ENCODE measurements at regions not wholly inside any gene's neighbourhood (a gene's known extent, or its start where the extent isn't known, plus 50 kb on each side); places are given as distances from the start of the nearest gene placed in this dataset.

DNA sequence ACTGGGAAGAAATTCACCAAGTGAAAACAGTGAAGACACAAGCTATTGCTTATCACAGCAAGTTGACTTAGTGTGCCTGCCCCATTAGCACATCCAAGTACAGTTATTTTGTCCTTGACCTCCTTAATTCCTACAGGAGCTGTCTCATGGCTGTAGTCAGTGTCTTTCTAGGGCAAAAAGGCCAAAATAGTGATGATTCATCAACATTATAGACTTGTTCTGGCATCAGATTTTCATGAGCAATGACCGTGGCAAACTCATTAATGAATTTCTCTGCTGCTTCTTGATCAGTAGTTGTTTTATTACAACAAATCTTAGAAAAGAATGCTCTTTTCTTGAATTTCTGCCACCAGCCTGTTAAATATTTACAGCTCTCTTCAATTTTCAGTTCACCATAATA is 1169.3 kb upstream of the DDX18 start:
- no peak for DNase-seq

GRCh38 chr2:116668691-116669090 is 1145.8 kb upstream of the DDX18 start:
- DNase-seq, result no peak

DNA sequence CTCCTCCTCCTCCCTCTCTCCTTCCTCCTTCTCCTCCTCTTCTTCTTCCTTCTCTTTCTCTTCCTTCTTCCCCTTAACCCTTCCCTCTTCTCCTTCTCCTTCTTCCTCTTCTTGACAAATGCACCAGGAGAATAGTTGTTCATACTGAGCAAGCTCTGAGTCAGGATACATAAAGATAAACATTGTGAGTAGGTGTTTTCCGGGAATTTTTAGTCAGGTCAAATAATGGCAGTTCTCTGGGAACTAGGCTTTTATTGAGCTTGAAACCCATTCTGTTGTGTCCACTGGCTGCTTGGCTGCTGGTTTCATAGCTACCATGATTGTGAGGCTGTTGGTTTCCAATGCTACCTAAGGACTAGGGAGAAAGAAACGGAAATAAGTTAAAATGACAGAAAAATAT is 1144.7 kb upstream of the DDX18 start:
- DNase-seq, result no peak

DNA sequence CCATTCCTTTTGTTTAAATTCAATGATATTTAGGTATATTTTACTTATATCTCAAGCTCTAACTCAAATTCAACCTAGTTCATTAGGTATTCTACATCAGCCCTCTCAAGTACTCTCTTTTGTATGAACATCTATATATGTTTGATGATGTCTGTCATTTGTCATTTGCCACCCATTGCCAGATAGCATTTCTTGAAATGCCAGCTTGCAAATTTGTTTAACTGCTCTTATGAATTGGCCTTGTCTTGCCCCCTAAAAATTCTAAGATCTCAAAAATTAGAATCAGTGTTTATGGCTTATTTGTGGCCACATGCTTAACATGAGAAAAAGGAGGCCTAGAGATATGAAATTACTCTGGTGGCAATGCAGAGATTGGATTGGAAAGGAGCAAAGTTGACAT is 1140.3 kb upstream of the DDX18 start:
- DNase-seq, result no peak

DNA sequence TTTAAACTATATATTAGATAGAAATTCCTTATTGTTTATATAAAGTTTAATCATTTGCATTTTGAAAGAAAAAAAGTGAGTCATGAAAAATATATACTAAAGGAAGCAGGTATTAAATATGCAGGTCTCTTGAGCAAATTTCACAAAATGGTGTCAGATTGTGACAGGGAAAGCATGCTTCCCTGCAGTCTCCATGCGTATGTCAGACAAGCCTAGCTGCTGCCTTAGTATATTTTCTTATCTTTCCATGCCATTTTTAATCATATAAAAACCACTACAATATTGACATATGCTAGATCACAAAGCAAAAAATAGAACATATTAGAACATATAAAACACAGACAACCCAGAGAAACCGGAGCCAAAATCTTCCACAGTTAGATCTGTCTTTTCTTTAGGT is 1137.7 kb upstream of the DDX18 start:
- DNase-seq, result no peak

GRCh38 chr2:116680256-116680936 is 1134.1 kb upstream of the DDX18 start:
- DNase-seq, result no peak

GRCh38 chr2:116687371-116687770 is 1127.1 kb upstream of the DDX18 start:
- DNase-seq, result no peak

- DNase-seq, result no peak
Measured at GRCh38 chr2:116692988-116693387, 1121.5 kb upstream of the DDX18 start.

DNA sequence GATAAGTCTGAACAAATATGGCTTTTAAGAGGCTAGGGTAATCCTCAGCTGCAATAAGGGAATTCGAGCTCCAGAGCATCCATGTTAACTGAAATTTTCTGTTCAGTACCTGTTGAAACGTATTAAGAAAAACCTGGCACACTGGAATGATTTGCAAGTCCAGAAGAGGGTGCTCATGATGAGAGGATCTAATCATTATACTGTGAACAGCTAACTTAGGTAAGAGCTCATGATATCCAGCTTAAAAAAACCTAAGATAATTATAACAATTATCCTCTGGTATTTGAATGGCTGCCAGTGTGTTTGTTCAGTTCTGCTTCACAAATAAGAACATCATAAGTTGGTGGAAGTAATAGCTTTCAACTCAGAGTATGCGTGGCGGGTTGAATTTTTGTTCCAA is 1118.3 kb upstream of the DDX18 start:
- peak; percentile 92 for DNase-seq

GRCh38 chr2:116696903-116697302 is 1117.6 kb upstream of the DDX18 start:
- no peak for DNase-seq

DNA sequence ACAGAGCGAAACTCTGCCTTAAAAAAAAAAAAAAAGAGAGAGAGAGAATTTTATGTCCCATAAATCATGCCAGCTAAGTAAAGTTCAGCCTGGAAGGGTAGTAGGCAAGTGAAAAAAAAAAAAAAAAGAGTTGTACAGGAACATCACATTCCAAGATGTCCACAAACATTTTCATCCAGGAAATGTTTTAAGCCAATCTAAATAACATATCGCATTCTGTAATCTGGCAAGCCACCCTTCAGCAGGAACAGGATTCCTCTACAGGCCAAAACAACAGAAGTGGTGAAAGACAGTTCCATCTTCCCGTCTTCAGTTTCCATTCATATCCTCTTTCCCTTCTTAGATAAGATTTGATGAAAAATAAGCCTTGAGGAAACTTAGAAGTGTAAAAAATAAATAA is 1108.1 kb upstream of the DDX18 start:
- DNase-seq, result no peak

DNA sequence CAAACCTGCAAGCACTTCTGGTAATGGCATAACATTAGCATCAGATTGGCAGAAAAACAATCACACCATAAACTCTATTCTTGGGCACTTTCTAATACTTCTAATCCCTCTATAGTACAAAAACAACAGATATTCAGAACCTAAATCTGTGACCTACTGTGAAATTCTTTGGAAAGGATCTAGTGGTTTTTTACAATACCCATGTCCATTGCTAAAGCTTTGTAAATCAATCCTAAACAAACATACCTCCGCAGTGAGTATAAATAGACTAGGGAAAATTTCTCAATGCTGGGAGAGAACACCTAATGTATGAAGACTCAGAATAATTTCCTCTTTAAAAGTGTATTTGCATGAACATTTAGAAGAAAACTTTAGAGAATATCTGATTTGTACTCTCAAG is 1098.5 kb upstream of the DDX18 start:
- no peak for DNase-seq

DNA sequence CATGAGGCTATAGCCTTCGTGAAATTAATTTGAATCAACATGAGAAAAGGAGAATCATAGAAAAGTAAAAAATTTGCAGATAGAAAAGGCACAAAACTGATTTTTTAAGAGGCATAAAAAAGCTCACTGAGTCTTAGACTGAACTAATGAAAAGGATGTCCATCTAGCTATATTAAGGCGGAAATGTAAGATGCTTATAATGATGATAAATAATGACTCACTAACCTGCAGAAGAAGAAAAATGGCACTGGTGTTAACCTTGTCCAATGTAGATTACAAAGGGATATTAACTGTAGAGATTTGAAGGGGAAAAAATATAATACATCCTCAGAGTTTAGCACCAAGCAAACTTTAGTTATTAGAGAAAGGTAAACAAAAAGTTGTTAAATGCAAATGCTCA is 1098.0 kb upstream of the DDX18 start:
- no peak for DNase-seq

DNA sequence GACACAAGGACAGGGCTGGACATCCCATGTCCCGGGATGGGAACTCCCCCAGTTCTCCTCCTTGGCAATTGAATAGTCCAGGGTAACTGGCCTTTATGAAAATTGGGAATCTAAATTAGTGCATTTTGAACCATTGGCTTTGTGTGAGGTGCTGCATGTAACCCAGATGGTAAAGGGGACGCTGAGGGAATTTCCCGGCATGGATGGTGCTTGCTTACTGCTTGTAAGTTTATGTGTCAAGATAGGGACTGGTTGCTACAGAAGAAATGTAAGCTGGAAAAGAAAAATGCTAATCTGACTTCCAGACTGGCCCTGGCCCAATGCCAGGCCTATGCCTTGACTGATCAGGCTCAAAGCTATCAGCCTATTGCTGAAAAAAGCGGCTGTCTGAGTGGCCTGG is 1096.7 kb upstream of the DDX18 start:
- no peak for DNase-seq

DNA sequence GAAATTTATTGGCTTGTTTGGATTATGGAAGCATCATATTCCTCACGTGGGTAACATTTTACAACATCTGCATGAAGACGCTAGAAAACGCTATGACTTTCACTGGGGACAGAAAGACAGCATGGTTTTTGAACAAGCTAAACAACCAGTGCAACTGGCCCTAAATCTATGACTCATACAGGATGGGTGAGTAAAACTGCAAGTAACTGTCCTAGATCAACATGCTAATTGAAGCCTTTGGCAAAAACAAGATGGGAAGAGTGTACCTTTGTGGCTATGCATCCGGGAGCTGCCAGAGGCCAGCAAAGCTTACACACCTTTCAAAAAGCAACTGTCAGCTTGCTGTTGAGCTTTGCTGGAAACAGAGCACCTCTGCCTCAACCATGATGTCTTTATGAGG is 1096.0 kb upstream of the DDX18 start:
- DNase-seq, result no peak

DNA sequence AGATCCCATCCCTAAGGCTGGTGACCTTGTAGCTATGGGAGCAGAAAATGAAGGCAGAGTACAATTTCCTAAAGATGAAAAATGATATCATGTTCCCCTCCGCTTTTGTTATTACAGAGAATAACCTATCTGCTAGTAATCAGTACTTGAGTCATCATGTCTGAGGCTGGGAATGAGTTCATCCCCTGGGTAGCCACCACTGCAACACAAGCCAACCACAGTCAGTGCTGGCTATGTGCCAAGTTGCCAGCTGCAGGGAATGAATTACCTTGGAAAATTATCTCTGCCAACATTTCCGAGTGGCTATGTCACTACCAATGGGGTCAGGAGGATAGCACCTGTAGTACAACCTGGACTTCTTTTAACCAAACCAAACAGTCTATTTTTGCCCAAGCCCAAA is 1094.7 kb upstream of the DDX18 start:
- peak; percentile 97 for DNase-seq

GRCh38 chr2:116724550-116724949 is 1089.9 kb upstream of the DDX18 start:
- DNase-seq, result no peak

DNA sequence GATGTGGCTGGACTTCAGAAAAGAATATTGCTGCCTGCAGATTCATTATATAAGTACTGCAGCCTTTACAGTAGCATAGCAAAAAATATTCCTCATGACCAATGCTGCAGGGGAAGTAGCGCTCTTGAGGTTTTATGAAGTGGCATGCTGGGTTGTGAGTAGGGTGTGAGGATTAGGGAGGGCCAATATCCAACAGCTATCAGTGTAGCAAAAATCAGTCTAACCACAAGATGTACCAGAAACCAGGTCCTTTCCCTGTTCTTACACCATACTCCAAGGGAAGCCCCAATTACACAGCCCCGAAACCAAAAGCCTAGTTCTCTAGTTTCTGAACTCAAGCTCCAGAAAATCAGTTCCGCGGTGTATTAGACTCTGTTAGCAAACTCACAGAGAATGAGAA is 1082.2 kb upstream of the DDX18 start:
- no peak for DNase-seq

- peak; percentile 88 for DNase-seq
Measured at GRCh38 chr2:116733699-116734098, 1080.8 kb upstream of the DDX18 start.

DNA sequence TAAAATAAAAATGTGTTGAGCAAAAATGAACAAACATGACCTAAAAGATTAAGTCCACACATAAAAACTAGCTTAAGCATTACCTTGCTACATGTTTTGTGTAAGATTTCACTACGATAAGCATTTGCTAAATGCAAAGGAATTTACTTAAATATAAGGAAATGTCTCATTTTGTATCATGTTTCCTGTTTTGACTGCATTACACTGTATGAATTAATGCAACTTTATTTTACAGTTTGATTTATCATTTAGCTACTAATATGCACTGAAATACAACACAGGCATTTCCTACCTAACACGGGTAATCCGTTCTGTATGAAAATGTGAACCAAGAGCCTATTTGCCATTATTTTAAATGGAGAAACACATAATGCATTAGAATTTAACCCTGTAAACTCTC is 1076.5 kb upstream of the DDX18 start:
- DNase-seq, result no peak

DNA sequence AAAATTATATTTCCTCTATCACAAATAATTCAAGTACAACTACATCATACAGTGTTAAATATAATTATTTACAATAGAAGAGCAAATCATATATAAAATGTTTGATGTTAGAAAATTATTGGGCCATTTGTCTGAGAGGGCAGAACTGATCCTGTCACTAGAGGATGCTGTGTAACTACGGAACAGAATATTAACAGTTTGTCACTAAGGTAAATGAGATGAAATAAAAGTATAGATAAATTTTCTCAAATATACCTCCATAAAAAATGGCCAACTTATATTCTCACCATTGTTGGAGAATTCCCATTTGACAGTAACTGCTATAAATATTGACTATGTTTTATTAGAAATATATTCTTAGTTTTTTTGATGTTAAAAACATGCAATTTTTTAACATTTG is 1067.4 kb upstream of the DDX18 start:
- no peak for DNase-seq

DNA sequence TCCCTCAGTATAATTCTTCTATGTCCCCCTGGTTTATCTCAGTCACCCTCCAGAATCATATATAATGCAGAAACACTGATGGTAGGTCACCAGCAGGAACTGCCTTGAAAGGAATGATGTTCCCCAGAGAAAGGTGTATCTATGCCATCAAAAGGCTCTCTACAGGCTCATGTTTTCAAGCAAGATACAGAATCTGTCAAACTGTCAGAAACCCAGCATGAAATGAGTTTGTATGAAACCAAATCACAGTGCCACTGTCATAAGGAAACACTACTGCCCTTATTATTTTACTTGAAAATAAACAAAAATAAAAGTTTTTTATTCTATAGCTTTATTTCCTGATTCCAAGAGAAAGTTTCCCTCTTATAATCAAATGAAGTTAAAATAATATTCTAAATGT is 1064.5 kb upstream of the DDX18 start:
- no peak for DNase-seq

DNA sequence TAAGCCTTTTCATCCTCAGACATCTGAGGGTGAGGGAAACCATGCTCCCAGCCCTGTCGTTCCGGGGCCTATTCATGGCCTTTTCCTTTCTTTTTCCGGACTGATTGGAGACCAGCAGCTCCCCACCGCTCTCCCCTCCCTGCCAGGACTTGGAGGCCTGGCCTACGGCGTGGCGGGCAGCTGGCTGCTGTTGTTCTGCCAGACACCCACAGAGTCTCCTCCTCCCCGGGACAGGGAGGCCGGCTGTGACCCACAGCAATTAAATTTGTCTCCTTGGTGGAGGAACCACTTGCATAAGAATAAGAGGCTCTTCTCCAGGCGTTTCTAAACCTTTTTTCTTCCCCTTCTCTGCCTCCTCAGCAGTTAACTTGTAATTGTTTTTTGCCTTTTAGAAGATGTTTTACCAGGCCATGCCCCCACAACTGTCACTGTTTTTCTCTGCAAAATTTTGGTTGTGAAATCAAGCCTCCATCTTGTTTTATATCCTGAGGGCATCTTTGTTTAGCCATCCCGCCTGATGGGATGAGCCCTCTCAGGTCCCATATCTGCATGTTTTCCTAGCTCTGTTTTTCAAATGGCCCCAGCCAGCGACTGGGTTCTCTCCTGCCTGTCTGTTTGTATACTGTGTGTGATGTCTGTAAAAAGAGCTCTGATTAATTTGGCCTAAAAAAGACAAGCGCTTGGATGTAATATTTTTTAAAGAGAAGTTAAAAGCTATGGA is 1060.0 kb upstream of the DDX18 start:
- no peak for DNase-seq

DNA sequence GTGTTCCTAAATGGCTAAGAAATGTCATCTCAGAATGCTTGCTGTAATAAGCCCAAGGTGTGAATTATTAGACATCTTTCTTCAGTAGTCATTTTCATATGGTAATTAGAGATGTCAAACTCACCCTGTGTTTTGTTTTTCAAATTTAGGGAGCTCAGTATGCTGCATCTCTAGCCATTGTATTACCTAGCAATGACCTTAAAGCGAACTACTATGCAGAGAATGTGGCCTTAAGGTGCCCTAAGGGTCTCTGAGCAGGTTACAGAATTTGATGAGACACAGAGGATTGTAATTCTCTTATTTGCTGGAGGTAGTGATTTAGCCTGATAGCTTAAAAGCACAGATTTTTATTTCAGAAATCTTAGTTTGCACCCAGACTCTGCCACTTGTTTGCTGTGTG is 1052.6 kb upstream of the DDX18 start:
- no peak for DNase-seq

DNA sequence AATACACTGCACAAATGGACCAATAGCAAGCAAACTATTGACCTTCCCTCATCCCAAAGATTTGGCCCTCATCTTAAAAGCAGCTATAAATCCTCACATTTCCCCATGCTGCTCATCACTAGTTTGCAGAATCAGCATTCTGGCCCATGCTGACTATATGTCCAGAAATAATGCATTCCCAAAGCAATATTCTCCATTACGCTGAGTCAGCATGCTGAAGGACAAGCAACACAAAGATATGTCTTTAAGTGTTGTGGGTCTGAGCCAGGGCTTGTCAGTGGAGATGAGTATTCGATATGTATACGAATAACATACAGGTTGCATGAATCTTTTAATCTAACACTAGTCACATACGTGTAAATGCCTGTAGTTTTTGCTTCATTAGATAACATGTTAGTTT is 1045.0 kb upstream of the DDX18 start:
- DNase-seq, result no peak
